DND-41 (cell line): ENCODE measurements at regions not wholly inside any gene's neighbourhood (a gene's known extent, or its start where the extent isn't known, plus 50 kb on each side); places are given as distances from the start of the nearest gene placed in this dataset.

ENCODE experiments used
- CTCF ChIP-seq: IDR thresholded peaks from 2 replicates; pipeline ENCODE4 v1.5.1; 2012; ENCODE audit warnings: borderline replicate concordance, low read length, moderate library complexity, mild to moderate bottlenecking; ENCODE audit not compliant: poor library complexity, severe bottlenecking; ENCODE audit errors: extremely low read depth
- EZH2 ChIP-seq: IDR thresholded peaks from 3 replicates; pipeline ENCODE4 v1.6.1; 2012; ENCODE audit warnings: borderline replicate concordance, low read depth, mild to moderate bottlenecking, moderate library complexity, low read length, inconsistent platforms; ENCODE audit not compliant: severe bottlenecking

- TF ChIP-seq CTCF (no peak), EZH2 (no peak)
These were observed 300.6 kb upstream of the ECI2 start for GRCh38 chr6:4435981-4436445.
